T-helper 1 cell treated with Interleukin-12 subunit alpha and Interleukin-12 subunit beta and Interleukin-4 antibody, amounts not matched to agents 30 ng/mL and 1 ng/mL, for 36 hours (primary cell): ENCODE measurements at regions not wholly inside any gene's neighbourhood (a gene's known extent, or its start where the extent isn't known, plus 50 kb on each side); places are given as distances from the start of the nearest gene placed in this dataset.

ENCODE experiments used
- intact Hi-C: fragments of 100-400 bp; cut with micrococcal nuclease; formaldehyde crosslinking; loops from one replicate; pipeline ENCODE4 v1.15.1; 2024

DNA sequence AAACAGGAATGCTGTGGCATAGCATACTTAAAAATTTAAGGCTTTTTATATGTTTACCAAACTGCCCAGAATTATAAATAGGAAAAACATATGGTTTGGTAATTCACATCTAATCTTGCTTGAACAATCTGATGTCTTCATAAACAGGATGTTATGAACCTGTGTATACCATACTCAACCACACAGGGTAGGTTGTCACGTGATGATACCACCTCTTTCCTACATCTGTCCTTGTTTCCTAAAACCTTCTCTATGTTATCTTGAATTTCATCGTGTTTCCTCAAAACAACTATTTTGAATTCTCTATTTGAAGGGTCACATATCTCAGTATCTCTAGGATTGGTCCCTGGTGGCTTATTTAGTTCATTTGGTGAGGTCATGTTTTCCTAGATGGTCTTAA lies 631.0 kb upstream of the PKN2 start:
- intact Hi-C loops, result no loop called here

DNA sequence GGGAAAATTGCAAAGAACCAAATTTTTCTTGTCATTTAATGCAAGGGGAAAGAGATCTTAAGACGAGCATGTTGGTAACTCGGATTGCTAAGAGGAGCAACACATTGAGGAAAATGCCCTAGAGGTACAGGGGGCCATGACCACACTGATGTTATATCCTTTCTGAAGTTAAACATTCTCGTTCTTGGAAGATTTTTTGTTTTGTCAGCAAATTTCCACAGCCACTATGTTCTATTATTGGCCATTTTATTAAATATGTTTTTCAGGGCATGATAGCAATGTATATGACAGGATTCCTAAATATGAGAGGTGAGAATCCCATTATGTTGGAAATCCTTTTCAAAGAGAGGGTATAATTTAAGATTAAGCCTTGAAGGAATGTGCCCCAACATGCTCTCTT lies 627.2 kb upstream of the PKN2 start:
- intact Hi-C loops, result no loop called here

DNA sequence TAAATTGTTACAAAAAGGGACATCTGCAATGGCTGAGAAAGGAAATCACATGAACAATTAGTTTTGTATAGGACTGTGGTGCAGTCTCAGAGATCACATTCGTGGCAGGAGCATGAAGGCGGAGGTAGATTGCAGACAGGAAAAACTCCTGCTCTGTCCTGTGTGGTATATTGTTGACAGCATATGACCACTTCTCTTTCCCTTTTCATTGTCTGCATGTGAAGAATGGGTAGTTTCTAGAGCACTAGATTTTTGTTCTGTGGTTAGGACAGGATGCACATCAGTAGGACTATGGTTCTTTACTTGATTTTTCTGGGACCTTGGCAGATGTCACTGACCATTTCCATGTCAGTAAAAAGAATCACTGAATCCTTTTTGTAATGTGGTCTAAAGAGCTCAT lies 625.9 kb upstream of the PKN2 start:
- intact Hi-C loops, result no loop called here

DNA sequence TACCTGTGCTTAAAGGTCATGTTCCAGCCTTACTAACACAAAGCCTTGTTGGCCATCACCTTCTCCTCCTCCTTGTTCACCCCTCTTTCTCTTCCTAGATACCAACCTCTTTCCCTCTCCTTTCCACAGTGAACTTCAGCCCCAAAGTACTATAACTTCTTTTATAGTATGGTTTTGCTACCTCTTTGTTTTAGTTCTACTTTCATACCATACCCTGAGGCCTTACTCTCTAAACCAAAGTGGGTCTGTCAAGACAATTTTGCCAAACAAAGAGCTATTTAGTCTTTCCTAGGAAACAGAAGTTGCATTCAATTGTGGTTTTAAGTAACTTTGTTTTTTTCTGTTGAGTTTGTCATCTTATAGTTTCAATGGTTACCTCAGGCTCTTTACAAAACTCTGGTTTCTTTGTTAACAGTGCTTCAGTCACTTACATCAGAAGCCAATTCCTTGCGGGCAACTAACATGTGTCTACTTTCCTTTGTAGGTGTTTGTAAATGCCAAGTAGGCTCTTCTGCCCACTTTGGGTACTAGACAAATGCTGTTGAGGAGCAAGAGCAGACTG lies 623.9 kb upstream of the PKN2 start:
- intact Hi-C loops, result no loop called here

DNA sequence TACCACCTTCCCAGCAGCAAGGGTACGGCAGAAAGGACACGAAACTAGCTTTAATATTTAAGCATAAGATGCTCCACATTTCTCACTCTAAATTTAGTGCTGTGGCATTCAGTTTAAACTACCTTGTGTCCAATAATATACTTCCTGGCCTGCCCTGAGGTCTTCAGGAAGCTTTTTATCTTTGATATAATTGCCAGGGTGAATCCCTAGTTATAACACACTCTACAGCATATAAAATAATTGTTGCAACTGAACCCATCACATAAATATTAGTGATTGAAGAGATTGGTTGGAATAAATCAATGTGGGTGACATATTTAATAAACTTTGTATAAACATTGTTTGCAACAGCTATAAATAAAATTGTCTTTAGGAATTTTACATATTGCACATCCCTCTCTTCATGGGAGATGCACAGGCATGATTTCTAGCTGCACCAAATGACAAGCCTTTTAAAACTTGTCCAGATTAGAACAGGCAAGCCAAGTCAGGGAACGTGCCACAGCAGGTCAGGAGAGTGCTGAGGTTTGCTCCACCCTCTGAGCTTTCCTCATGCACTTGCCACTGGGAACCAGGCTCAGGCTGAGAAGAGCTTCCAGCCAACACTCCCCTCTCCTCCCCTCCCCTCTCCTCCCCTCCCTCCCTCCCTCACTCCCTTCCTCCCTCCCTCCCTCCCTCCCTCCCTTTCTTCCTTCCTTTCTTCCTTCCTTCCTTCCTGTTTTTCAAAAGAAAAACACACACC lies 623.2 kb upstream of the PKN2 start:
- intact Hi-C loops, result loop anchor here (1.0 kb wide), 1 partner anchor 768 kb away; no protein-coding TSS in a partner anchor

DNA sequence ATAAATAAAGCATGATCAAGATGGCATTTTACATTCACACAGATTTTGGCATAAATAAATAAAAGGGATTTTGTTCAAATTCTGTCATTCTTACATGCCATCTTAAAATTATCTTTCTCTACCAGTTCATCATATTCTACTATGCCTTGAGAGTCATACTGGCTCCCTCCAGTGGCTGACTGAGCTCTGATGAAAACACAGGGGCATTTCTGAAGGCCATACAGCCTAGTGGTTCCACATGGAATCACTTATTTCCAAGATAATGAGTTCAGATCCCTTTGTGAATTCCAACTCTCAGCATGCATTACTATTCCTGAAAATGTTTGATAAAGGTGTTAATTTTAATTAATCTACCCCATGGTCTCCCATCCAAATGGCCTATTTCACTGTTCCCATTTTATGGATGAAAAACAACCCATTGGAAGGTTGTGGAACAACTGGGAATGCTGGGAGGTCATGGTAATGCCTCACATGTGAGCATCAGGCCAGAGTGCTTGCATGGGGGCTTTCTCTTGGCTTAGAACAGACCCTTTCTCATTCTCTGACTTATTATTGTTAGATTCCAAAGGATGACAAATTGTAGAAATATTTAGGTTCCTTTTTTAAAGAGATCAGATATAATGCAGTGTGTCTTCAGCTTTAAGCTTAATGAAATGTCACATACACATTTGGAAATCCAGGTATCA lies 622.4 kb upstream of the PKN2 start:
- intact Hi-C loops, result loop anchor here (1.0 kb wide), 1 partner anchor 768 kb away; no protein-coding TSS in a partner anchor

DNA sequence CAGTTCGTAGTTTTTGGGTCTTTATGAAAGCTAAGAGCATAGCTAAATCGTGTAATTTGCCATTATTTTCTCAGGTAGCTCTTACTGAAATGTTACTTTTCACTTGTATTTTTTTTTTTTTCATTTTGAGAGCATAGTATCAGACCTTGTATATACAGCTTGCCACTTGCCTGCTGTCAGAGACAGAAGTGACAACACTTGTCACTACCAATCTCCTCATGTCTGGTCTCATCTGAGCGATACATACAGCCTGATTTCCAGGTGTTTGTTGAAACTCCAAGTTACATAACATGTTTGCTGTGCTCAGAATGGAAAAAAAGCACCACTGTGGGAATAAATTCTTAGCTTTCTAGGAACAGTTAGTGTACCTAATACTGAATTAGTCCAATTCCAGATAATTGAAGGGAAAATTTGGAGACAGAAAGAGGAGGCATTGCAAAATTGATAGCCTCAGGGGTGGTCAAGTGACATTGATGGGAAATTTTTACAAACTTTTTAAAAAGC lies 621.4 kb upstream of the PKN2 start:
- intact Hi-C loops, result no loop called here

DNA sequence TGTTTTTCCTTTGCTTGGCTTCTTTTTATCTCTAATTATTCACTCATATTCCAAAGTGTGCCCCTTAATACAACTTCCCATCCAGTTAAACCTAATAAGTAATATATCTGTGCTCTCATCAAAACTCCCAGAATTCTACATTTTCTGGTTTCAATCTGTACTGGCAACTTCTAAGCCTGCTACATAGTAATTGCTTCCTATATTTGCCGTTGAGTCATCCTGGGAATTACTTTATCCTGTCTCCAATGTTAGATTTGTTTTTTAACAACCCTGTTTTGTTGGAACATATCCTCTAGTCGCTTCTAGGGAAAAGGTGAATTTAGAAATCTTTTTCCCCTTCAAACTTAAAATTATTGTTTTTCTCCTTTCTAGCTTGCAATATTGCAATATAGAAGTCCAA lies 620.5 kb upstream of the PKN2 start:
- intact Hi-C loops, result no loop called here

DNA sequence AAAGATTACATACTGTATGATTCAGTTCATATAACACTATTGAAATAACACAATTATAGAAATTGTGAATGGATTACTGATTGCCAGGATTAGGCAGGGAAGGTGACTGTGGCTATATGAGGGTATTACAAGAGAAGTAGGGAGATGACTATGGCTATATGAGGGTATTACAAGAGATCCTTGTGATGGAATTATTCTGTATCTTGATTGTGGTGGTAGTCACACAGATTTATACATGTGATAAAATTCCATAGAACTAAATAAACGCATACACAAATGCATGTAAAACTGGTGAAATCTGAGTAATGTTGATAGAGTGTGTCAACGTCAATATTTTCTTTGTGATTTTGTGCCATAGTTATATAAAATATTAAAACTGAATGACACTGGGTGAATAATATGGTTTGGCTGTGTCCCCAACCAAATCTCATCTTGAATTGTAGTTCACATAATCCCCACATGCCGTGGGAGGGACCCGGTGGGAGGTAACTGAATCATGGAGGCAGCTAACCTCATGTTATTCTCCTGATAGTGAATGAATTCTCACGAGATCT lies 615.6 kb upstream of the PKN2 start:
- intact Hi-C loops, result no loop called here

DNA sequence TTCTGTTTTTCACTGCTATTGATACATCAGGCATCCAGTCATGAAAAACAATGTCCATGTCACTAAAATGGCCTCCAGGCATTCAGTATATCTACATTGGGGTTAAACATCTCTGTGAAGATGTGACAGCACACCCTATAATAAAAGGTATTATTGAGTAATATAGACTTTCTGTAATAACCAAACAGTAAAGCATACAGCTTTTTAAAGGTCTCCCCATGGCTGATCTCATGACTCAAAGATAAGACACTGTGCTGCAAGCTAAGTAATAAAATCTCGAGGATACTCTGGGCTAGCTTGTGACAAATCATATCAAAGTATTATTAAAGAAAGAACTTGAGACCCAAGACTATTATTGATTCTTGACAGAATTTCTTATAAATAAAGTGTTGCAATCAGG lies 613.1 kb upstream of the PKN2 start:
- intact Hi-C loops, result no loop called here

DNA sequence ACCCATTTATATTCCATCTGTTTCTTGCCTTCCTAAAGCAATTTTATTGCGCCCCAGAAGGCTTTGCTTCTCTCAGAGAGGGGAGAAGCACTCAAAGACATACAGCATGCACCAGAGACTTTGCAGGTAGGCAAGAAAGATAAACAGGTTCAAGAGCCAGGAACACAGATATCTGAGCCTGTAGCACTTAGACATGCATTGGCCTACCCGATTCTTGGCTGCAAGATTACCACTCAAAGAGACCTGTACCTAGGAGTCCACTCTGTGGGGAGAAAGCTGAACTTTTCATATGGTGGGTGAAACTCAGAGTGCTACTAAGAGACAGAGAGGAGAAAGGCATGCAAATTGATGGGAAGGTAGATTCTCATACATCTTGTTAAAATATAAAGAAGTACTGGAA lies 609.4 kb upstream of the PKN2 start:
- intact Hi-C loops, result no loop called here

DNA sequence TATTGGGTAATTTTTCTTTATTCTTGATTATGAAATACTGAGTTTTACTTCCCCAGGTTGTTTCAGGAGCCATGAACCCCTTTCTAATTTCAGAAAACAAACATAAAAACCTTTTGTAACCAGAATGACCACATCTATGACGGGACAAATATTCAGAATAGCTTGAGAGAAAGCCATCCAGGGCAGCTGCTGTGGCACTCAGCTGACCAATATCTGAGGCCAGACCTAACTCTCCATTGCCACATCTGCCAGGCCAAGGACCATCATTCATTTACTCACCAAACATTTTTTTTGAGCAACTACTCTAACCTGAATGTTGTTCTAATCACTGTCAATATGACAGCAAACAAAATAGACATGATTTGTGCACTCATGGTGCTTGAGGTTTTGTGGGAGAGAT lies 608.3 kb upstream of the PKN2 start:
- intact Hi-C loops, result no loop called here

DNA sequence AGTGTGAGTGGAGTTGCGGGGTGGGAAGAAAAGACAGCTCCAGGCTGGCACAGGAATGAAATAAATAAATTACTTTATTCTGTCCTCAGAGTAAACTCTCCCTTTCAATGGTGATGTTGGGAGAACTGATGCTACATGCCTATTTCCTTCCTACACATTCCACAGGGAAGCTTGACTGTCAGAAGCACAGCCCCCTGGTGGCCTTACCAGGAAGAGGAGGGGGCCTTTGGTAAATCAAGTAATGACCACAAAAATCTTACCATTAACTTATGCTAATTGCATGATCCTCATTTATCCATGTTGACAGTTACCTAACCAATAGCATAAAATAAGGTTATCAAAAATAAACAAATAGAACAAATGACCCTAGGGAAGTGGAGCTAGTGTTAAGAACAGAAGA lies 605.0 kb upstream of the PKN2 start:
- intact Hi-C loops, result no loop called here

DNA sequence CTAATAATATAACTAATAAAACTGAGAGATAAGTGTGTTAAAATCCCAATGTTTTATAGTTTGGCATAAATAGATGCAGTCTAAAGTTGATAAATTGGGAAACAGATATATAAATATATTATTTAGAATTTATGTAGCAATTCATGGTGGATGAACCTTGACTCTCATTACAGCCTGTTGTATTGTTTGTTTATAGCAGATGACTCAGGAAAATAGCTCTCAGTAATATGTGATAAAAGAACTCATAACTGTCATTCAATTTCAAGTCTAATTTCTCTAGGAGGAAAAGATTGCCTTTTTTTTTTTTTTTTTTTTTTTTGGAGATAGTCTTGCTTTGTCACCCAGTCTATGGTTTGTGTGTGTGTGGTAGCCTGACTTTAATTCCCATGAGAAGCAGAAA lies 603.2 kb upstream of the PKN2 start:
- intact Hi-C loops, result no loop called here

DNA sequence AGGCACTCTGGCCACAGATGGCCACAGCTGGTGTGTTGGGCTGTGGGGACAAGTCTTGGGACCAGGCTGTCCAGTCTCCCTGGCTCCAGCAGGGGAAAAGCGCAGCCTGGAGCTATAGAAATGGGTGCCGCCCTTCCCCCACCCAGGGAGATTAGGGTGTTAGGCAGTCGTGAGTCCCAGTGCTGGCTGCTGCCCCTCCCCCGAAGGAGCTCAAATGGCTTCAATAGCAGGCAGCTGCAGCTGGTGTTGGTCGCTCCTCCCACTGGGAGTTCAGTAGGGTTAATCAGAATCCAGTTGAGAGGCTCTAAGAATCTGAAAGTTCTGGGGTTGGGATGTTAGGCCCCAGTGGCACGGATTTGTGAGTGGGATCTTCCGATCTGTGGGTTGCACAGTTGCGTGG lies 595.6 kb upstream of the PKN2 start:
- intact Hi-C loops, result no loop called here

DNA sequence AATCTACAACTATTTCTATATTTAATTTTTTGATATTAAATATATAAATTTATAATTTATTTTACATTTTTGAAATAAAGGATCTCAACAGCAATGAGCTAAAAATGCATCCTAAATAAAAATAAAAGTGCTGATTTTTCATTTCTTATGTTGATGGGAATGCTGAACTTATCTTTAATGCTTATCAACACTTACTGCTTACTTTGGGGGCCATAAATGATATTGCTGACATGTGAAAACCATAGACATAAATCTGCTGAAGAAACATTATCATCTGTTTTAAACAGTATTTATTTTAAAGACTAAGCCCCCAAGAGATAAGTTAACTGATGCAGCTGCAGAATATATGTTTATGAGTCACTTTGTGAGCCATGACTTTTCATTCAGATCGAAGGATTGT lies 594.1 kb upstream of the PKN2 start:
- intact Hi-C loops, result no loop called here

DNA sequence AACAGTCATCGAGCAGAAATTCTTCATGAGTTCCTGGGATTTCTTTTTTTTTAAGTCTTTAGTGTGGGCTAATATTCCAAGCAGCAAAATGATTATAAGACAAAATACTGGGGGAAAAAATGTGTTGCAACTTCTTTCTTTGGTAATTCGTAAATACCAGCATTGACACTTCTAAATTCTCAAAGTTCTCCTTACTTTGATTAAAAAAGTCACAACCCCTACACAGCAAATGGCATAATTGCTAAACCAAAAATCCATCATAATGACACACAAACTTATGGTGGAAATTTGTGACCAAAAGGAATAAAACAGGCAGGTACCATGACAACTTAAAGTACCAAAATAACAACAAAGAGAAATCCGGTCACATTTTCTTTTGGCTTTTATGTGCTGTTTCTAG lies 585.2 kb upstream of the PKN2 start:
- intact Hi-C loops, result no loop called here

DNA sequence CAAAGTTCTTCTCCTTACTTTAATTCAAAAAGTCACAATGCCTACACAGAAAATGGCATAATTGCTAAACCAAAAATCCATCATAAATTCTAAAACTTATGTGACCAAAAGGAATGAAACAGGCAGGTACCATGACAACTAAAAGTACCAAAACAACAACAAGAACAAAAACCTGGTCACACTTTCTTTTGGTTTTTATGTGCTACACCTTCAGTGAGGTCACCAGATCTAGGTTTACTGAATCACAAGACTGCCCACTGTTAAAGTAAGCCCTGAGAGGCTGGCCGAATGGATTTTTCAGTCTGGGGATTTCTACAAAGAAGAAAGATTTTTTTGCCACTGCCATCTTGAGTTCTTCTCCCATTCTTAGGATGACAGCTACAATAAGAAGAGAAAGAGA lies 583.0 kb upstream of the PKN2 start:
- intact Hi-C loops, result no loop called here

DNA sequence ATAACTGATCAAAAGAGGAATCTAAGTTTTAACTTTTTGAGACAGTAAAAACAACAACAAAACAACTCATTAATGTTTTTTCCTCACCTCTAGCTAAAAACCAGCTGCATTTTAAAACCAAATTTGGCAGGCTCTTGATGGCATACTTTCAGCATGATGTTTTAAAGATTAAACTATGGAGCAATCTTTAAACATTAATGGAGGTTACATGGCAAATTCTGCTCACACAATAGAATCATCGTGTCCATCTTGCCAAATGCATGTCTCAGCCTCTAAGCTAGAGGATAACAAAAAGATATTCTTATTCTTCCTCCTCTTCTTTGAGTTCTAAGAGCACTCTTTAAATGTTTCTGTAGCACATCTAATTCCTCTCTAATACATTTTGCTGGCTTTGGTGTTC lies 579.8 kb upstream of the PKN2 start:
- intact Hi-C loops, result no loop called here

DNA sequence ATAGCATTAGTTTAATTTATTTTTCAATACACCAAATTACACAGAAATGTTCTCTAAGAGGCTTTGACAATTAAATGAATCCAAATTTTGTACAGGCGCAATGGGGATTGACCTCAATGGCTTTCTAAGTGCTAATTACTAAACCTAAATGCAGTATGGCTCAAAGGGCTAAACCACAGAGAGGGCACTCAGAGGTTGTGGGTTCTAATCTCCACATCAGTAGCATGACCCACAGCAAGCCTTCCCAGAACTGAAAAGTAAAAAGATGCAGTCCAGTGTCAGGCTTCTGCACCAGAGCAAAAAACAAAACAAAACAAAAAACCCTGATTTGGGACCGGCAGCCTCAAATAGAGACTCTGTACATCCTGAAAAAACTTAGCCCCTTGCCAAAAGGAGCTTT lies 579.2 kb upstream of the PKN2 start:
- intact Hi-C loops, result no loop called here

DNA sequence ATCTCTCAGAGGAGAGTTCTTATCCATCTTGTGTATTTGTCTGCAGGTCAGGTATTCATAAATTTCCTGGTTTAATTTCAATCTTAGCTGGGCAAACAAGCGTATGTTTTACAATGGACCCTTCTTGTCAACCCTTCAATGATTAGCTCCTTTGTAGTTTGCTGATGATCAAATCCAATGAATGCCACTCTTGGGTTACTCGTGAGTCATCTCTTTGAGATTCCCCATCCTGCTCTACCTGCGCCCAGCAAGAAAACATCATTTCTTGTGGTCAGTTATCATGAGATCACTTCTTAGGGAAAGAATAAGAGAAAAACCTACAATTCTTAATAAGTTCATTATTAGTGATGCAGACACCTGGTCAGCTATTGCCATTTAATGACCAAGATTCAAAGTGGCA lies 572.3 kb upstream of the PKN2 start:
- intact Hi-C loops, result no loop called here

DNA sequence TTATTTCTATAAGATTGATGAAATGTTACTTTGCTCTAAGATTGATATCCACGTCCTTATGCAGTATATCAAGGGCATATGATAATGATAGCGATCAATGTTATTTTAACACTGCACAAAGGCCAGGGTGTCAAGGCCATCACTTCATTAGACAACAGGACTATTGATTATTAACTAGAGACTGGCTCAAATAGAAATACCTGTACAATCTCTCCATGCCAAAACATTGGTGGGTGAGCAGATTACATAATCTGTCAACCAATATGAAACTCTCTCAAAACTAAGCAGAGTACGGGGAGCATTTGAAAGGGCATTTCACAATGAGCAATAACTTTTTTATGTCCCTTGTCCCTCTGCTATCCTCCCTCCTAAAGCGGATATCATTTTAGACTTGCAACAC lies 566.5 kb upstream of the PKN2 start:
- intact Hi-C loops, result no loop called here
